RKO (cell line): ENCODE measurements at regions not wholly inside any gene's neighbourhood (a gene's known extent, or its start where the extent isn't known, plus 50 kb on each side); places are given as distances from the start of the nearest gene placed in this dataset.
"Not testable (repeated sequence)": the region's sequence is repeated elsewhere in the genome, so short reads cannot be mapped to it uniquely, and the experiment has no call there.

ENCODE experiments used
- DNase-seq: peaks from one replicate; pipeline ENCODE4 v3.0.0-alpha.2; 2016; ENCODE audit warnings: low spot score

GRCh38 chr3:67064105-67064504, 66.0 kb downstream of the KBTBD8 start:
- DNase-seq, result peak; percentile 20

- no peak for DNase-seq
Measured at GRCh38 chr3:67067251-67067650, 69.1 kb downstream of the KBTBD8 start.

GRCh38 chr3:67072640-67073039, 74.5 kb downstream of the KBTBD8 start:
- not testable (repeated sequence) for DNase-seq

DNA sequence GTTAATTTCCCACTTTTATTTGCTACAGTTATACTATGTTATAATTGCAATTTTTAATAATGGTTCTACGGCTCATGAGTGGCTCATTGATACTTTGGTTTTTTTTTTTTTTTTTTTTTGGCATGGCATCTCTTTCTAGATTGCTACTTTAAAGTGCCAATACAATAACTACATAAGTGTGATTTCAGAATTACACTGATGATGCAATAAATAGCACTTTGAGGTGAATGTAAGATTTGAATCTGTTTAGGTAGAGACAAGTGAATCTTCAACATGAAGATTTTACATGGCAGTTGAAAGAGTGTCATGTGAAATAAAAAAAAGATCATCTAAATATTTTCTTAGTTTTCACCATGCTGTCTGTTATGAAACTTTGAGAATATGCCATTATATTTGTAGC, 75.7 kb downstream of the KBTBD8 start:
- DNase-seq, result no peak

DNA sequence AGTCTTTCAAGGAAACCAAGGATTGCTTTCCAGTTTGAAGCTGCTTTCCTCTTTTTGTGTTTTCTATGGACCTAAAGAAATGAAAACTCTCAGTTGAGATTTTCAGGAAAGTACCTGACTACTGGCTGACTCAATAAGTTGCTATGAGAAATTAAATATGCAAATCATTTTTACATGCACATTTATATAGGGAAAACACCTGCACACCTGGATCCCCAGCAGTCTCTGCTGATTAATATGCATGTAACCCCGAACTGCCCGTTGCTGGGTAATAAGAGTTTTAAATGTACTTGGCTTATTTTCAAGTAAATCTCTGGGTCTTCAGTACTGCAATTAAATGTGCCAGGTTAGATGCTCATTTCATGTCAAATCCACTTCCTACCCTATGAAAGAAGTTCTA, 77.2 kb downstream of the KBTBD8 start:
- no peak for DNase-seq

GRCh38 chr3:67076607-67077006, 78.5 kb downstream of the KBTBD8 start:
- DNase-seq, result no peak

- no peak for DNase-seq
Measured at GRCh38 chr3:67077656-67078055, 79.5 kb downstream of the KBTBD8 start.

- no peak for DNase-seq
Measured at GRCh38 chr3:67082533-67083024, 84.5 kb downstream of the KBTBD8 start.

- DNase-seq, result peak; percentile 95
Measured at GRCh38 chr3:67083277-67083676, 85.2 kb downstream of the KBTBD8 start.

- no peak for DNase-seq
Measured at GRCh38 chr3:67087788-67088187, 89.7 kb downstream of the KBTBD8 start.

DNA sequence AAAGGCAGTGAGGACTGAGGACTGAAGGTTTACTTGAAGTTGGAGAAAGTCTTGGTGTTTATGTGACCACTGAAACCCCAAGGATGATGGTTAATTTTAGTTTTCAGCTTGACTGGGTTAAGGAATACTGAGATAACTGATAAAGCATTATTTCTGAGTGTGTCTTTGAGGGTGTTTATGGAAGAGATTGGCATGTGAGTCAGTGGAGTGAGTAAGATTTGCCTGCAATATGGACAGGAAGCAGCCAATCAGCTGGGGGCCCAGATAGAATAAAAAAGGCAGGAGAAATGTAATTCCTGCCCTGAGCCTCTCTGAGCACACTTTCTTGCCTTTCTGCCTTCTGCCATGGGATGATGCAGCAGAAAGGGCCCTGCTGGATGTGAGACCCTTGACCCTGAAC, 92.4 kb downstream of the KBTBD8 start:
- peak; percentile 88 for DNase-seq

DNA sequence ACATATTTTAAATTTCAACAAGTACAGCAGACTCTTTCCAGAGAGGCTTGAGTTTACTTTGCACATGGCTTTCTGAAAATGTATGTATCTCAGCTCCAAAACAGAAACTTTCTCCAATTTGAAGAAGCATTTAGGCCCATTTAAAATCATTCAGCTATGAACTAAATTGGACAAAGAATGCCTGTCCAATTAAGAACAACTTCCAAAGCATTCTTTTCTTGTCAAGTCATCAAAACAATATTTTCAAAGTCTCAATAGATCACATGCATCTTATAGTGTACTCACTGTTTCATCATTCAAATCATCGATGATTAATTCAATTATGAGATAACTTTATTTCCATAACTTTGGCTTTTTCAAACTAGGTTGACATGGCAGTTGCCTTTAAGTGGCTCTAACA, 95.2 kb downstream of the KBTBD8 start:
- DNase-seq, result no peak

GRCh38 chr3:67094167-67094566, 96.1 kb downstream of the KBTBD8 start:
- no peak for DNase-seq

DNA sequence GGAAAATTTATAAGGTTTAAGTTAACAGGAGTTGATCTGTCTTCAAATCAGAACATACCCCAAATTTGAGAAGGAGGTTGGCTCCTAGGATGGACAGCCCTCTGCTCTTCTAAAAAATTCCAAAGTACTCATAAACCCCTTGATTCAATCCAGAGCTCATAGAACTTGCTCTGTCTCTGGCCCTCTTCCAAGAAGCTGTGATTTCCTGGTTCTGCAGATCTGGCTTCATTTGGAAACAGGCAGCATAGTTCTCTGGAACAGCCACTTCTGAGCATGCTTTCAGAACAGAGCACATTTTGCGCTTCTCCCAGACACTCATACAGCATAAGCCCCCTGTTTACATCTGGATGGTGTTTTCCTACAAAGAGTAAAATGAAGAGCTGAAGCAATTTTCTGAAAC, 96.7 kb downstream of the KBTBD8 start:
- no peak for DNase-seq

GRCh38 chr3:67104388-67104787, 106.3 kb downstream of the KBTBD8 start:
- no peak for DNase-seq

- no peak for DNase-seq
Measured at GRCh38 chr3:67106874-67107273, 108.8 kb downstream of the KBTBD8 start.

DNA sequence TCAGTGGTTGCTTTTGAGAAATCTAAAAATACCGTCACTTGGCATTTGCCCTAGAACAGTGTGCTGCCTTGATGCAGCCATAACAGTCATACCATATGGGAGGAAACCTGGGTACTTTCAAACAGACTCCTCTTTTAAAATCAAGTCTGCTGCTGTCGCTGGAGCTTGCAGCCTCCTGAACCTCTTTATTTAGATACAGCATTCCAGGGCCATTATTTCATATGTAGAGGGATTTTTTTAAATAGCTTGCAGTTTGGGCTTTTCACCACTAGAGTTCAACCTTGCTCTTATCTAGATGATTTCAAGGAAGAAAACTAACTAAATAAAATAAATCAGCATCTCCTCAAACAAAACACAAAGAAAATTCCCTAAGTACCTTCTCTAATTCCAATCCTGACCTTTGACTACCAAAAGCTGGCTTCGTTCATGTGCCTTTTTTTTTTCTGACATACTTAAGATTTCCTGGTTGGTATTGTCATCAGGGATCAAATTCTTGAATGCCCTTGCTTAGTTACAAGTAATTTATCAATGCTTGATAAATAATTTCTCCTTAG, 111.6 kb downstream of the KBTBD8 start:
- DNase-seq, result peak; percentile 81

GRCh38 chr3:67113802-67114407, 115.8 kb downstream of the KBTBD8 start:
- DNase-seq, result peak; percentile 91

DNA sequence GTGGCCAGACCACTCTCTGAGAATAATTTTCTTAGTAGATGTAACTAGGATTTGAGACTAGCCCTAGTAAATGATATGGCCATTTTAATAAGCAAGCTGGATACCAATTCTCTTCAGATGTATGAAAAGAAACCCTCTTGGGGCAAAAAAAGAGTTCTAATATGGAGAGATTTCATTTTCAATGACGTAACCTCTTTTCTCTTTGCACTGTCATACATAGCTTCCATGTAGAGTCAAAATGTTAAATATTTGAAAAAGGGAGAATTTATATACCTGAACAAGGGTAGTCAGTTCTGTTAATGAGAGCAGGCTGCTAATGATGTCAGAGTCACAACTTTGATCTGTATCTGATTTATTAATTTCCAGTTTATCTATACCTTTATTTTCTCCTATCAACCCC, 120.0 kb downstream of the KBTBD8 start:
- no peak for DNase-seq

GRCh38 chr3:67118635-67119034, 120.5 kb downstream of the KBTBD8 start:
- DNase-seq, result no peak

- DNase-seq, result no peak
Measured at GRCh38 chr3:67123914-67124313, 125.8 kb downstream of the KBTBD8 start.

DNA sequence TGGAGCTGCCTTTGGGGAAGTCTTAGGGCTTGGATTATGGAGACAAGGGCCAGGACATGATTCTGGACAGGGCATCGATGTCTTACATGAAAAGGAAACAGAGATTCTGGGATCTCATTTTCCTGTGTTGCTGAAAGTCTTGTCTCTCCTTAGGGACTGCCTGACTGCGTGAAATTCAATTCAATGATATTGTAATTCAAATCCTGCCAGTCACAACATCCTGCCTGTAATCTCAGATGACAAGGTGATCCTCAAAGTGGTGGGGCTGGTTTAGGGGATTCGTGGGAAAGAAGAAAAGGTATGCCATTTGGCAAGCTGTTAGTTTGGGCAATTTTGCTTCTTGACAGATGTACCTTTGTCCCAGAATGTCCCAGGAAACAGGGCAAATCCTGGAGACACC, 129.1 kb downstream of the KBTBD8 start:
- no peak for DNase-seq

- DNase-seq, result no peak
Measured at GRCh38 chr3:67142432-67142831, 144.3 kb downstream of the KBTBD8 start.

- DNase-seq, result no peak
Measured at GRCh38 chr3:67145738-67146137, 147.6 kb downstream of the KBTBD8 start.
